Suprapubic skin (tissue), 4 donors: ENCODE measurements at regions not wholly inside any gene's neighbourhood (a gene's known extent, or its start where the extent isn't known, plus 50 kb on each side); places are given as distances from the start of the nearest gene placed in this dataset.

Experiments used
- CTCF ChIP-seq, 2 donors: fragments of 200-600 bp in 1 of 2; fragments of 450-650 bp in 1 of 2; sonication (generic) in 1 of 2; IDR thresholded peaks; one replicate each; pipeline ENCODE4 v1.5.1; 2016 to 2019; ENCODE audit warnings: antibody characterized with exemption in 2 of 2, mild to moderate bottlenecking in 1 of 2, moderate library complexity in 1 of 2
- EP300 ChIP-seq: sonication (generic); formaldehyde crosslinking; IDR thresholded peaks from one replicate; pipeline ENCODE4 v1.6.1; 2017; ENCODE audit warnings: antibody characterized with exemption
- POLR2A ChIP-seq, 2 donors: fragments of 450-650 bp; IDR thresholded peaks; one replicate each; pipeline ENCODE4 v1.6.1; 2017; ENCODE audit warnings: antibody characterized with exemption in 2 of 2, mild to moderate bottlenecking in 2 of 2, moderate library complexity in 2 of 2
- POLR2AphosphoS5 ChIP-seq, 3 donors: sonication (generic); formaldehyde crosslinking; IDR thresholded peaks; one replicate each; pipeline ENCODE4 v1.6.1; 2017; ENCODE audit warnings: antibody characterized with exemption in 3 of 3

GRCh38 chr13:40432018-40432978 is 234.1 kb downstream of the FOXO1 start:
- TF ChIP-seq CTCF (IDR thresholded peaks at IDR 0.05) = no peak
- no peak for TF ChIP-seq POLR2AphosphoS5 (IDR thresholded peaks at IDR 0.05)
- no peak for TF ChIP-seq POLR2A (IDR thresholded peaks at IDR 0.05)
- TF ChIP-seq EP300 = no peak
